NB4 (cell line): ENCODE measurements at regions not wholly inside any gene's neighbourhood (a gene's known extent, or its start where the extent isn't known, plus 50 kb on each side); places are given as distances from the start of the nearest gene placed in this dataset.

Source experiments
- CTCF ChIP-seq: IDR thresholded peaks from one replicate; pipeline ENCODE4 v1.5.1; 2012; ENCODE audit warnings: low read depth, low read length
- MYC ChIP-seq: IDR thresholded peaks from 2 replicates; pipeline ENCODE4 v1.6.1; 2011; ENCODE audit warnings: low read depth, low read length
- POLR2A ChIP-seq: IDR thresholded peaks from 2 replicates; pipeline ENCODE4 v1.6.1; 2011; ENCODE audit warnings: mild to moderate bottlenecking; ENCODE audit not compliant: insufficient read length; ENCODE audit errors: extremely low read depth
- TF ChIP-seq, protein P1 (sequence below): IDR thresholded peaks from 2 replicates; pipeline ENCODE4 v1.6.1; 2011; ENCODE audit warnings: low read depth, low read length

DNA sequence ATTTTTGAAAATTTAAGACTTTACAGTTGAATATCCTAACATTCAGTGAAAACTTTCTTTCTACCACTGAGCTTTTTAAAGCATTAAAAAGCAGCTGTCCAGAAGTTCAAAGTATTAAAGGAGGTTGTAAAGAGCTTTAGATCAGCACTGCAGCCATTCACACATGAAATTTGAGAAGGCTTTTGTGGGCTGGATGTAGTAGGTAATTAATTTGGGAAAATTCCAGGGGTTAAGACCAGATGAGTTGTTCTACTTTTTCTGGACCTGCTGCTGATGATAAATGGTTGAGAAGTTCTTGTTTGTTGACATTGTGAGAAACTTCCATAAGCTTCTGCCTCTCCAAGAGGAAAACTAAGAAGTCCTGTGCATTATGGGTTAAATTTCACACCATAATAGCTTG, 1779.6 kb upstream of the PRR20A start:
- TF ChIP-seq CTCF: no peak
- TF ChIP-seq POLR2A: no peak
- TF ChIP-seq, protein P1, sequence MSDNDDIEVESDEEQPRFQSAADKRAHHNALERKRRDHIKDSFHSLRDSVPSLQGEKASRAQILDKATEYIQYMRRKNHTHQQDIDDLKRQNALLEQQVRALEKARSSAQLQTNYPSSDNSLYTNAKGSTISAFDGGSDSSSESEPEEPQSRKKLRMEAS: no peak
- no peak for TF ChIP-seq MYC
